H1 (cell line): ENCODE measurements at regions not wholly inside any gene's neighbourhood (a gene's known extent, or its start where the extent isn't known, plus 50 kb on each side); places are given as distances from the start of the nearest gene placed in this dataset.

Experiments used
- CTCF ChIA-PET: fragments of 300-600 bp; sonication (Branson Sonifier 250); formaldehyde crosslinking; loops from one replicate; lab custom pipeline; 2021; ENCODE audit not compliant: partially characterized antibody; lab: Charles Lee
- POLR2A ChIA-PET: fragments of 300-600 bp; sonication (Branson Sonifier 250); formaldehyde crosslinking; loops from one replicate; lab custom pipeline; 2021; ENCODE audit warnings: inconsistent platforms; ENCODE audit not compliant: partially characterized antibody; lab: Charles Lee
- DNase-seq, 2 experiments: peaks; one replicate each; pipeline versions ENCODE4 v3.0.0 to v3.0.0-alpha.2; 2010 to 2022; ENCODE audit warnings: low spot score in 2 of 2, low read depth in 1 of 2, mixed read lengths in 1 of 2
- FAIRE-seq: peaks from 2 replicates; lab custom pipeline; 2011; peaks lifted over from hg19 to GRCh38; lab: Jason Lieb, UNC
- H2AFZ ChIP-seq: 2 replicates; pipeline ENCODE4 v1.8.1; 2012; ENCODE audit warnings: low read length, inconsistent platforms
- H2AK5ac ChIP-seq: 2 replicates; pipeline ENCODE4 v1.6.1; 2013; ENCODE audit warnings: low read depth, low read length
- H2BK120ac ChIP-seq: replicated peaks from 2 replicates; pipeline ENCODE3; 2013; ENCODE audit warnings: low read depth, low read length, inconsistent platforms
- H2BK12ac ChIP-seq: 2 replicates; pipeline ENCODE4 v1.6.1; 2013; ENCODE audit warnings: low read depth, low read length
- H2BK15ac ChIP-seq: 2 replicates; pipeline ENCODE4 v1.6.1; 2013; ENCODE audit warnings: low read length
- H2BK20ac ChIP-seq: 2 replicates; pipeline ENCODE4 v1.6.1; 2013; ENCODE audit warnings: low read length
- H2BK5ac ChIP-seq: 2 replicates; pipeline ENCODE4 v1.6.1; 2013; ENCODE audit warnings: low read depth, low read length
- H3K14ac ChIP-seq: 2 replicates; pipeline ENCODE4 v1.6.1; 2013; ENCODE audit warnings: inconsistent platforms; ENCODE audit not compliant: insufficient read length
- H3K18ac ChIP-seq: 2 replicates; pipeline ENCODE4 v1.6.1; 2013; ENCODE audit warnings: low read length; ENCODE audit errors: extremely low read depth
- H3K23ac ChIP-seq: 2 replicates; pipeline ENCODE4 v1.6.1; 2013; ENCODE audit warnings: inconsistent platforms; ENCODE audit not compliant: insufficient read length
- H3K23me2 ChIP-seq: 2 replicates; pipeline ENCODE4 v1.6.1; 2013; ENCODE audit warnings: low read depth, low read length
- H3K27ac ChIP-seq: 2 replicates; pipeline ENCODE4 v1.6.1; 2011; ENCODE audit warnings: low read depth, low read length, inconsistent platforms
- H3K27me3 ChIP-seq, 4 experiments: replicated peaks in 1 of 4; 1 replicate in 1 of 4; 2 replicates in 3 of 4; pipeline versions ENCODE4 v1.6.1 to v1.8.1; 2011 to 2013; ENCODE audit warnings: low read length in 3 of 4, mild to moderate bottlenecking in 3 of 4, inconsistent platforms in 2 of 4, mixed read lengths in 2 of 4, moderate library complexity in 1 of 4; ENCODE audit not compliant: control insufficient read depth in 3 of 4, insufficient read depth in 3 of 4; ENCODE audit errors: extremely low read depth in 1 of 4
- H3K36me3 ChIP-seq, 4 experiments: 2 replicates each; pipeline versions ENCODE4 v1.6.1 to v1.8.1; 2011 to 2013; ENCODE audit warnings: mild to moderate bottlenecking in 4 of 4, low read length in 3 of 4, moderate library complexity in 2 of 4, control low read depth in 1 of 4, inconsistent platforms in 1 of 4; ENCODE audit not compliant: insufficient read depth in 4 of 4, control insufficient read depth in 2 of 4
- H3K4ac ChIP-seq: replicated peaks from 2 replicates; pipeline ENCODE3; 2013; ENCODE audit warnings: low read length, low read depth, mixed read lengths, inconsistent platforms; ENCODE audit not compliant: insufficient read length
- H3K4me1 ChIP-seq, 4 experiments: replicated peaks in 1 of 4; 1 replicate in 1 of 4; 2 replicates in 3 of 4; pipeline versions ENCODE4 v1.6.1 to v1.8.1; 2011 to 2013; ENCODE audit warnings: low read length in 3 of 4, inconsistent platforms in 2 of 4, mixed read lengths in 1 of 4; ENCODE audit not compliant: insufficient read depth in 4 of 4, control insufficient read depth in 3 of 4
- H3K4me2 ChIP-seq, 2 experiments: 2 replicates each; pipeline versions ENCODE4 v1.6.1 to v1.8.1; 2011 to 2013; ENCODE audit warnings: low read depth in 2 of 2, low read length in 2 of 2, control low read depth in 1 of 2, inconsistent platforms in 1 of 2, mild to moderate bottlenecking in 1 of 2; ENCODE audit not compliant: insufficient read depth in 1 of 2
- H3K4me3 ChIP-seq, 4 experiments: fragments of 200-600, 300-600 bp in 1 of 4; sonication (generic), shearing (Covaris generic), sonication (Bioruptor Twin) in 1 of 4; 2 replicates each; pipeline versions ENCODE4 v1.5.1 to v1.8.1; 2011 to 2016; ENCODE audit warnings: low read length in 4 of 4, low read depth in 3 of 4, control low read depth in 2 of 4, inconsistent platforms in 2 of 4, mild to moderate bottlenecking in 2 of 4, mixed read lengths in 1 of 4, moderate library complexity in 1 of 4; ENCODE audit not compliant: insufficient read depth in 2 of 4; ENCODE audit errors: extremely low read depth in 1 of 4
- H3K56ac ChIP-seq: replicated peaks from 2 replicates; pipeline ENCODE3; 2013; ENCODE audit warnings: low read depth, mild to moderate bottlenecking, mixed read lengths, low read length, inconsistent platforms; ENCODE audit not compliant: insufficient read length
- H3K79me1 ChIP-seq: 2 replicates; pipeline ENCODE4 v1.6.1; 2013; ENCODE audit warnings: low read depth, low read length, control low read depth
- H3K79me2 ChIP-seq, 2 experiments: 2 replicates each; pipeline versions ENCODE4 v1.6.1 to v1.8.1; 2012 to 2013; ENCODE audit warnings: low read length in 2 of 2, mild to moderate bottlenecking in 2 of 2, inconsistent platforms in 1 of 2; ENCODE audit not compliant: insufficient read depth in 2 of 2, control insufficient read depth in 1 of 2
- H3K9ac ChIP-seq, 4 experiments: replicated peaks in 1 of 4; 1 replicate in 1 of 4; 2 replicates in 3 of 4; pipeline versions ENCODE4 v1.6.1 to v1.8.1; 2011 to 2013; ENCODE audit warnings: low read depth in 3 of 4, low read length in 3 of 4, control low read depth in 2 of 4, mild to moderate bottlenecking in 2 of 4, moderate library complexity in 2 of 4, inconsistent platforms in 1 of 4; ENCODE audit errors: extremely low read depth in 1 of 4
- H3K9me3 ChIP-seq, 2 experiments: 2 replicates each; pipeline versions ENCODE4 v1.6.1 to v1.8.1; 2012 to 2013; ENCODE audit warnings: mild to moderate bottlenecking in 2 of 2, moderate library complexity in 2 of 2, control low read depth in 1 of 2, inconsistent platforms in 1 of 2, low read depth in 1 of 2, low read length in 1 of 2, mixed read lengths in 1 of 2; ENCODE audit not compliant: insufficient read depth in 2 of 2
- H4K20me1 ChIP-seq, 2 experiments: replicated peaks in 1 of 2; 2 replicates each; pipeline versions ENCODE3 to v1.8.1; 2011 to 2013; ENCODE audit warnings: inconsistent platforms in 2 of 2, low read length in 2 of 2, mild to moderate bottlenecking in 1 of 2; ENCODE audit not compliant: insufficient read depth in 2 of 2, control insufficient read depth in 1 of 2
- H4K5ac ChIP-seq: 2 replicates; pipeline ENCODE4 v1.6.1; 2013; ENCODE audit warnings: low read length, low read depth, mixed read lengths, inconsistent platforms; ENCODE audit not compliant: insufficient read length
- H4K8ac ChIP-seq: 2 replicates; pipeline ENCODE4 v1.8.0; 2013; ENCODE audit warnings: mild to moderate bottlenecking, moderate library complexity, low read length, inconsistent platforms; ENCODE audit not compliant: insufficient read depth; ENCODE audit errors: extremely low read depth
- H4K91ac ChIP-seq: replicated peaks from 2 replicates; pipeline ENCODE3; 2013; ENCODE audit warnings: low read length, mixed read lengths, inconsistent platforms; ENCODE audit not compliant: insufficient read length
- BCL11A ChIP-seq, 2 experiments: IDR thresholded peaks; one replicate each; pipeline ENCODE4 v1.6.1; 2011; ENCODE audit warnings: low read depth in 2 of 2, low read length in 2 of 2, mild to moderate bottlenecking in 2 of 2
- CHD1 ChIP-seq: IDR thresholded peaks from 2 replicates; pipeline ENCODE4 v1.6.1; 2012; ENCODE audit warnings: low read depth, low read length, improper control_type of control experiment
- CREB1 ChIP-seq: IDR thresholded peaks from 2 replicates; pipeline ENCODE4 v1.6.1; 2012; ENCODE audit warnings: inconsistent platforms
- KDM4A ChIP-seq: IDR thresholded peaks from one replicate; pipeline ENCODE4 v1.7.1; 2012; ENCODE audit warnings: low read depth, mild to moderate bottlenecking, moderate library complexity, low read length, inconsistent platforms; ENCODE audit not compliant: severe bottlenecking
- NRF1 ChIP-seq: IDR thresholded peaks from 2 replicates; pipeline ENCODE4 v1.6.1; 2011; ENCODE audit warnings: mild to moderate bottlenecking, low read depth, low read length, improper control_type of control experiment
- SIN3A ChIP-seq, 2 experiments: IDR thresholded peaks in 1 of 2; conservative IDR thresholded peaks in 1 of 2; 2 replicates each; pipeline ENCODE4 v1.6.1; 2011 to 2012; ENCODE audit warnings: low read length in 2 of 2, improper control_type of control experiment in 1 of 2, low read depth in 1 of 2, mild to moderate bottlenecking in 1 of 2
- SUZ12 ChIP-seq: fragments of 200-600 bp; sonication (generic); IDR thresholded peaks from 2 replicates; pipeline ENCODE4 v1.6.1; 2012; ENCODE audit warnings: mild to moderate bottlenecking, inconsistent platforms, low read length, moderate library complexity, mixed read lengths
- TBP ChIP-seq: IDR thresholded peaks from 2 replicates; pipeline ENCODE4 v1.6.1; 2011; ENCODE audit warnings: low read depth, low read length, improper control_type of control experiment
- WGBS, 2 experiments: shearing (Covaris generic) in 1 of 2; methylation state at CpG; one replicate each; pipeline versions ENCODE4 v1.1.6 to v1.1.7; 2013 to 2015; ENCODE audit warnings: low lambda C conversion rate in 2 of 2, mixed read lengths in 2 of 2, inconsistent platforms in 1 of 2, low coverage in 1 of 2, missing lambda C conversion rate in 1 of 2; ENCODE audit not compliant: insufficient replicate concordance in 2 of 2, insufficient coverage in 1 of 2, insufficient read length in 1 of 2; ENCODE audit errors: extremely low coverage in 1 of 2, missing lambda C conversion rate in 1 of 2; 5-methylcytosine and 5-hydroxymethylcytosine counted together

DNA sequence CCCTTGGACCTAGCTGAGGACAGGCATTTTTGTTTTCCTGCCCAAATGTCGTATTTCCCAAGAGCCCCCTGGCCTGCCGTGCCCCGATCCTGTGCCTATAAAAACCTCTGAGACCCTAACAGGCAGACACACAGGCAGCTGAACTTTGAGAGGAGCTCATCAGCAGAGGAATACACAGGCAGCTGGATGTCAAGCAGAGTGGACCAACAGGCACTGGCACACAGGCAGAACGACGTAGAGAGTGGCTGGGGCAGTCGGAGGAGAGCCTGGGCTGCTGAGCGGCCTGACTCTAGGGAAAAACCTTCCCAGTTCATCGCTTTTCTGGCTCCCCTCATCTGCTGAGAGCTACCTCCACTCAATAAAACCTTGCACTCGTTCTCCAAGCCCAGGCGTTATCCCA lies 896.1 kb downstream of the PCDH18 start:
- H3K27me3 ChIP-seq, result no peaks in the 10 kb centered on the region
- no peaks in the 10 kb centered on the region for H3K36me3 ChIP-seq
- H3K14ac ChIP-seq, result no peak overlapping the region
- no peak overlapping the region for H4K8ac ChIP-seq
- no peak overlapping the region for H2BK15ac ChIP-seq
- H3K79me1 ChIP-seq, result no peaks in the 10 kb centered on the region
- no peaks in the 10 kb centered on the region for H3K23me2 ChIP-seq
- TF ChIP-seq BCL11A (IDR thresholded peaks at IDR 0.05; ENCODE audit: low read depth in 2 of 2, low read length in 2 of 2) (no peak), NRF1 (no peak), CHD1 (no peak), CREB1 (no peak), KDM4A (no peak), SIN3A (conservative IDR thresholded peaks at IDR 0.05 in 1 of 2, IDR thresholded peaks at IDR 0.05 in 1 of 2; ENCODE audit: low read depth in 1 of 2, low read length in 2 of 2) (no peak), SUZ12 (no peak), TBP (no peak)
- no peak overlapping the region for H4K5ac ChIP-seq
- H3K4ac ChIP-seq, result no peak overlapping the region
- H3K27ac ChIP-seq, result no peak overlapping the region
- no peak overlapping the region for H2BK20ac ChIP-seq
- H3K18ac ChIP-seq, result no peak overlapping the region
- WGBS, 2 experiments, result 85% methylated on average over 9 of the region's 10 CpGs; no CpG with 5 or more reads in 1 of the 2 experiments
- FAIRE-seq (no peak), DNase-seq (no peak)
- H3K4me1 ChIP-seq, result 0 out of 7 replicates have a peak, but pooled peaks cover 0 to 2% (median 0%) of the 10 kb centered on the region in 4 experiments
- no peak overlapping the region for H2BK12ac ChIP-seq
- no peak overlapping the region for H4K91ac ChIP-seq
- H3K56ac ChIP-seq, result no peak overlapping the region
- no peak overlapping the region for H2BK5ac ChIP-seq
- no peaks in the 10 kb centered on the region for H3K9me3 ChIP-seq
- H2AK5ac ChIP-seq, result no peak overlapping the region
- peak overlapping the region; percentile 73; the same call in 1 of the 2 replicates for H2AFZ ChIP-seq
- H3K79me2 ChIP-seq, result no peaks in the 10 kb centered on the region
- no peak overlapping the region for H3K4me3 ChIP-seq
- ChIA-PET CTCF (interaction anchor here (0.6 to 1.1 kb wide), 2 partner anchors 43 to 44 kb away, joined by 3 read pairs; no protein-coding TSS in a partner anchor), POLR2A (no interaction called here)
- H4K20me1 ChIP-seq, result no peaks in the 10 kb centered on the region
- H3K9ac ChIP-seq, result no peak overlapping the region
- no peak overlapping the region for H3K23ac ChIP-seq
- no peak overlapping the region for H3K4me2 ChIP-seq
- H2BK120ac ChIP-seq, result no peak overlapping the region
